ENCODE measurements at regions not wholly inside any gene's neighbourhood (a gene's known extent, or its start where the extent isn't known, plus 50 kb on each side); places are given as distances from the start of the nearest gene placed in this dataset.

DNA sequence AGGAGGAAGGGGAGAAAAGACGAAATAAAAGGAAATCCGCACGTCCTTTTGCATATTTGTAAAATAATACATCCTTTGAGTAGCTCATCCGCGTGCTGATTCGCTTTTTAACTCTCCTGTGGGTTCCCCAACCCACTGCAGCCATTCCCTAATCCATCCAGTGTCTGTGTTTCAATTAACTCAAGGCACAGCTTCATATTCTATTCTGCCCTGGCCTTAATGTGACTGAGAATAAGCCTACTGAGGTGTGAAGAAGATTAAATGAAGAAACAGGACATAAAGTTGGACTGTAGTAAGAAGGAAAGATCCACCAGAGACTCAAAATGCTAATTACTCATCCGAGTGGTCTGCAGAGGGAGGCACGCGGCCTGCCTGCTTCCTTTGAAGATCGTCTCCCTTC is 161.4 kb upstream of the SH3BP4 start:
- no peaks in the 10 kb centered on the region for H3K4me1 ChIP-seq (ENCODE audit: control insufficient read depth, insufficient read depth, low read length)
- H3K9me3 ChIP-seq (ENCODE audit: control insufficient read depth, insufficient read depth, low read depth, low read length): no peaks in the 10 kb centered on the region
- ChIA-PET CTCF (no interaction called here), POLR2A (no interaction called here)
- no peak overlapping the region for H3K4me3 ChIP-seq (ENCODE audit: low read depth, low read length)
- H3K27ac ChIP-seq (ENCODE audit: extremely low read depth, low read depth, low read length): no peak overlapping the region
- TF ChIP-seq ZNF335 (tag by site-specific recombination; conservative IDR thresholded peaks at IDR 0.05): no peak
- TF ChIP-seq ZNF777 (tag by site-specific recombination; IDR thresholded peaks at IDR 0.05; ENCODE audit: borderline replicate concordance): no peak
- no peak for TF ChIP-seq ZXDB (tag by site-specific recombination; IDR thresholded peaks at IDR 0.05)
- TF ChIP-seq, protein P1, sequence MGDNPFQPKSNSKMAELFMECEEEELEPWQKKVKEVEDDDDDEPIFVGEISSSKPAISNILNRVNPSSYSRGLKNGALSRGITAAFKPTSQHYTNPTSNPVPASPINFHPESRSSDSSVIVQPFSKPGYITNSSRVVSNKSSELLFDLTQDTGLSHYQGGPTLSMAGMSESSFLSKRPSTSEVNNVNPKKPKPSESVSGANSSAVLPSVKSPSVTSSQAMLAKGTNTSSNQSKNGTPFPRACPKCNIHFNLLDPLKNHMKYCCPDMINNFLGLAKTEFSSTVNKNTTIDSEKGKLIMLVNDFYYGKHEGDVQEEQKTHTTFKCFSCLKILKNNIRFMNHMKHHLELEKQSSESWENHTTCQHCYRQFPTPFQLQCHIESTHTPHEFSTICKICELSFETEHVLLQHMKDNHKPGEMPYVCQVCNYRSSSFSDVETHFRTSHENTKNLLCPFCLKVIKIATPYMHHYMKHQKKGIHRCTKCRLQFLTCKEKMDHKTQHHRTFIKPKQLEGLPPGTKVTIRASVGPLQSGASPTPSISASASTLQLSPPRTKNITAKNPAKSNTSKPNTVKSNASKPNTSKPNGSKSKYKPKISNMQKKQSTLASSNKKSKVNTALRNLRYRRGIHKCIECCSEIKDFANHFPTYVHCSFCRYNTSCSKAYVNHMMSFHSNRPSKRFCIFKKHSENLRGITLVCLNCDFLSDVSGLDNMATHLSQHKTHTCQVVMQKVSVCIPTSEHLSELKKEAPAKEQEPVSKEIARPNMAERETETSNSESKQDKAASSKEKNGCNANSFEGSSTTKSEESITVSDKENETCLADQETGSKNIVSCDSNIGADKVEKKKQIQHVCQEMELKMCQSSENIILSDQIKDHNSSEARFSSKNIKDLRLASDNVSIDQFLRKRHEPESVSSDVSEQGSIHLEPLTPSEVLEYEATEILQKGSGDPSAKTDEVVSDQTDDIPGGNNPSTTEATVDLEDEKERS (tag by site-specific recombination; IDR thresholded peaks at IDR 0.05): no peak
- no peak for TF ChIP-seq WT1 (tag by site-specific recombination; IDR thresholded peaks at IDR 0.05)
- TF ChIP-seq ZSCAN23 (tag by site-specific recombination; IDR thresholded peaks at IDR 0.05): no peak
- no peak for TF ChIP-seq ZNF707 (tag by site-specific recombination; IDR thresholded peaks at IDR 0.05)
- TF ChIP-seq, protein P2, sequence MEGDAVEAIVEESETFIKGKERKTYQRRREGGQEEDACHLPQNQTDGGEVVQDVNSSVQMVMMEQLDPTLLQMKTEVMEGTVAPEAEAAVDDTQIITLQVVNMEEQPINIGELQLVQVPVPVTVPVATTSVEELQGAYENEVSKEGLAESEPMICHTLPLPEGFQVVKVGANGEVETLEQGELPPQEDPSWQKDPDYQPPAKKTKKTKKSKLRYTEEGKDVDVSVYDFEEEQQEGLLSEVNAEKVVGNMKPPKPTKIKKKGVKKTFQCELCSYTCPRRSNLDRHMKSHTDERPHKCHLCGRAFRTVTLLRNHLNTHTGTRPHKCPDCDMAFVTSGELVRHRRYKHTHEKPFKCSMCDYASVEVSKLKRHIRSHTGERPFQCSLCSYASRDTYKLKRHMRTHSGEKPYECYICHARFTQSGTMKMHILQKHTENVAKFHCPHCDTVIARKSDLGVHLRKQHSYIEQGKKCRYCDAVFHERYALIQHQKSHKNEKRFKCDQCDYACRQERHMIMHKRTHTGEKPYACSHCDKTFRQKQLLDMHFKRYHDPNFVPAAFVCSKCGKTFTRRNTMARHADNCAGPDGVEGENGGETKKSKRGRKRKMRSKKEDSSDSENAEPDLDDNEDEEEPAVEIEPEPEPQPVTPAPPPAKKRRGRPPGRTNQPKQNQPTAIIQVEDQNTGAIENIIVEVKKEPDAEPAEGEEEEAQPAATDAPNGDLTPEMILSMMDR (tag by site-specific recombination; IDR thresholded peaks at IDR 0.05): no peak
- no peak for TF ChIP-seq ZNF354C (tag by site-specific recombination; IDR thresholded peaks at IDR 0.05; ENCODE audit: borderline replicate concordance, low read depth)
- TF ChIP-seq OSR2 (tag by site-specific recombination; IDR thresholded peaks at IDR 0.05): no peak
- TF ChIP-seq KLF1 (tag by site-specific recombination; IDR thresholded peaks at IDR 0.05): no peak
- no peak for TF ChIP-seq ZNF169 (tag by site-specific recombination; IDR thresholded peaks at IDR 0.05)
- no peak for TF ChIP-seq ZNF629 (tag by site-specific recombination; IDR thresholded peaks at IDR 0.05)
- no peak for TF ChIP-seq BCL11B (tag by site-specific recombination; IDR thresholded peaks at IDR 0.05; ENCODE audit: low read depth)
- no peak for TF ChIP-seq ZNF514 (tag by site-specific recombination; IDR thresholded peaks at IDR 0.05)
- TF ChIP-seq YY1 (tag by site-specific recombination; IDR thresholded peaks at IDR 0.05): no peak
- TF ChIP-seq TRIM28 (IDR thresholded peaks at IDR 0.05; ENCODE audit: borderline replicate concordance, low read length): no peak
- TF ChIP-seq ZNF2 (tag by site-specific recombination; IDR thresholded peaks at IDR 0.05): no peak
- no peaks in the 10 kb centered on the region for H3K36me3 ChIP-seq (ENCODE audit: control insufficient read depth in 2 of 2, insufficient read depth in 1 of 2, low read length in 2 of 2)

DNA sequence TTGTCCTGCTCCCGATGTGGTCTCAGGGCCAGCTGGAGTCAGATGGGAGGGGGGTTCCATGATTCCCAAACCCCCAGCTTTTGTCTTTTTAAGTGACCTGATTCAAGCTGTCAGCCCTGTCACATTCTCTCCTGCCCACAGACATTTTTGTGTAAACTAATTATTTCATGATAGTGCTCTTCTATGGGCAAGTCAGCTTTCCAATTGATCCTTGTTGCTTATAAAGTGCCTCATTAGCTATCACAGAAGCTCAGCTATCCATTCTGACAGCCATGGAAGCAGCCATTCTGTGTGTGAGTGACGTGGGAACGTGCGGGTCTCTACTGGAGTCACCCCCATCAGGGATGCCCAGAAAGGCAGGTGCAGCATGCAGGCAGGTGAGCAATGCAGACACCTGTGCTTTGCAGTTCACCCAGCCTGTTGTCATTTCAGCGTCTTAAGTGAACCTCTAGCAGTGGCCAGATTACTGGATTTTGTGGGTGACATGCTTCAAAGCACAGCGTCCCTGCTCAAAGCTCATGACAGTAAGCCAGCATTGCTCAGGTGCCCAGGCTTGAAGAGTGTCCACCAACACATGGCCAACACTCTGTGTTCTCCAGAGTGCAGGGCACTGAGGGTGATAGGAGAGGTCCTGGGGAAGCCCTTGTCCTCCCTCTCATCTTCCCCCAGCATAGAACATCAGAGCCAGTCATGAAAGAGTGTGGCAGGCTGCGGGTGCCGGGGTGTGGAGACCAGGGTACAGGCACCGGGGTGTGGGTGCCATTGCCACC is 162.1 kb upstream of the SH3BP4 start:
- H3K27ac ChIP-seq (ENCODE audit: extremely low read depth, low read depth, low read length): no peak overlapping the region
- no peak for TF ChIP-seq ZNF157 (tag by site-specific recombination; IDR thresholded peaks at IDR 0.05)
- TF ChIP-seq ZFHX2 (tag by site-specific recombination; conservative IDR thresholded peaks at IDR 0.05): no peak
- TF ChIP-seq, protein P3, sequence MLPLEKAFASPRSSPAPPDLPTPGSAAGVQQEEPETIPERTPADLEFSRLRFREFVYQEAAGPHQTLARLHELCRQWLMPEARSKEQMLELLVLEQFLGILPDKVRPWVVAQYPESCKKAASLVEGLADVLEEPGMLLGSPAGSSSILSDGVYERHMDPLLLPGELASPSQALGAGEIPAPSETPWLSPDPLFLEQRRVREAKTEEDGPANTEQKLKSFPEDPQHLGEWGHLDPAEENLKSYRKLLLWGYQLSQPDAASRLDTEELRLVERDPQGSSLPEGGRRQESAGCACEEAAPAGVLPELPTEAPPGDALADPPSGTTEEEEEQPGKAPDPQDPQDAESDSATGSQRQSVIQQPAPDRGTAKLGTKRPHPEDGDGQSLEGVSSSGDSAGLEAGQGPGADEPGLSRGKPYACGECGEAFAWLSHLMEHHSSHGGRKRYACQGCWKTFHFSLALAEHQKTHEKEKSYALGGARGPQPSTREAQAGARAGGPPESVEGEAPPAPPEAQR (tag by site-specific recombination; IDR thresholded peaks at IDR 0.05): no peak
- TF ChIP-seq, protein P4, sequence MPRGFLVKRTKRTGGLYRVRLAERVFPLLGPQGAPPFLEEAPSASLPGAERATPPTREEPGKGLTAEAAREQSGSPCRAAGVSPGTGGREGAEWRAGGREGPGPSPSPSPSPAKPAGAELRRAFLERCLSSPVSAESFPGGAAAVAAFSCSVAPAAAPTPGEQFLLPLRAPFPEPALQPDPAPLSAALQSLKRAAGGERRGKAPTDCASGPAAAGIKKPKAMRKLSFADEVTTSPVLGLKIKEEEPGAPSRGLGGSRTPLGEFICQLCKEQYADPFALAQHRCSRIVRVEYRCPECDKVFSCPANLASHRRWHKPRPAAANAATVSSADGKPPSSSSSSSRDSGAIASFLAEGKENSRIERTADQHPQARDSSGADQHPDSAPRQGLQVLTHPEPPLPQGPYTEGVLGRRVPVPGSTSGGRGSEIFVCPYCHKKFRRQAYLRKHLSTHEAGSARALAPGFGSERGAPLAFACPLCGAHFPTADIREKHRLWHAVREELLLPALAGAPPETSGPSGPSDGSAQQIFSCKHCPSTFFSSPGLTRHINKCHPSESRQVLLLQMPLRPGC (tag by site-specific recombination; IDR thresholded peaks at IDR 0.05): no peak

More for the DNA sequence above, 162.1 kb upstream of the SH3BP4 start:
- H3K9me3 ChIP-seq (ENCODE audit: control insufficient read depth, insufficient read depth, low read depth, low read length): no peaks in the 10 kb centered on the region
- no peaks in the 10 kb centered on the region for H3K4me1 ChIP-seq (ENCODE audit: control insufficient read depth, insufficient read depth, low read length)
- no peaks in the 10 kb centered on the region for H3K36me3 ChIP-seq (ENCODE audit: control insufficient read depth in 2 of 2, insufficient read depth in 1 of 2, low read length in 2 of 2)
- H3K4me3 ChIP-seq (ENCODE audit: low read depth, low read length): no peak overlapping the region
- ChIA-PET POLR2A (no interaction called here), CTCF (no interaction called here)

Data from HEK293 (cell line).